Prostate gland (tissue), 2 donors: ENCODE measurements at regions not wholly inside any gene's neighbourhood (a gene's known extent, or its start where the extent isn't known, plus 50 kb on each side); places are given as distances from the start of the nearest gene placed in this dataset.
"Not testable (repeated sequence)": the region's sequence is repeated elsewhere in the genome, so short reads cannot be mapped to it uniquely, and the experiment has no call there.

Experiments
- DNase-seq: peaks from one replicate; pipeline ENCODE4 v3.0.0-alpha.2; 2019; ENCODE audit warnings: low spot score
- H3K27ac ChIP-seq, 2 donors: fragments of 200-600 bp; sonication (generic); 2 replicates each; pipeline ENCODE4 v1.5.1; 2017 to 2019
- H3K27me3 ChIP-seq: fragments of 200-600 bp; sonication (generic); replicated peaks from 2 replicates; pipeline ENCODE4 v1.5.1; 2019; ENCODE audit not compliant: insufficient read depth
- H3K36me3 ChIP-seq, 2 donors: fragments of 200-600 bp; sonication (generic); 1 replicate in 1 of 2; 2 replicates in 1 of 2; pipeline versions ENCODE4 v1.5.1 to v1.8.1; 2017 to 2019
- H3K4me1 ChIP-seq: fragments of 200-600 bp; sonication (generic); replicated peaks from 2 replicates; pipeline ENCODE4 v1.5.1; 2019
- H3K4me3 ChIP-seq, 2 donors: fragments of 200-600 bp; sonication (generic); 2 replicates each; pipeline ENCODE4 v1.5.1; 2017 to 2019
- H3K9me3 ChIP-seq: fragments of 200-600 bp; sonication (generic); 2 replicates; pipeline ENCODE4 v1.5.1; 2017
- POLR2A ChIP-seq: fragments of 450-650 bp; IDR thresholded peaks from one replicate; pipeline ENCODE4 v1.6.1; 2016; ENCODE audit warnings: antibody characterized with exemption, mild to moderate bottlenecking
- POLR2AphosphoS5 ChIP-seq: sonication (generic); formaldehyde crosslinking; IDR thresholded peaks from one replicate; pipeline ENCODE4 v1.6.1; 2017; ENCODE audit warnings: antibody characterized with exemption
- WGBS: methylation state at CpG from one replicate; pipeline ENCODE4 v1.1.5; 2018; 5-methylcytosine and 5-hydroxymethylcytosine counted together
- intact Hi-C: fragments of 100-400 bp; cut with DNase I; formaldehyde crosslinking; loops from one replicate; pipeline ENCODE4 v1.14.2; 2022
- TF ChIP-seq, protein P1 (sequence below), 4 experiments: fragments of 200-600 bp in 2 of 4; fragments of 450-650 bp in 2 of 4; sonication (generic) in 2 of 4; IDR thresholded peaks; 1 replicate in 3 of 4; 2 replicates in 1 of 4; pipeline ENCODE4 v1.5.1; 2016 to 2019; ENCODE audit warnings: antibody characterized with exemption in 4 of 4, mild to moderate bottlenecking in 2 of 4, moderate library complexity in 2 of 4

GRCh38 chr5:164532235-164532900, 1026.9 kb downstream of the MAT2B start:
- intact Hi-C loops = no loop called here
- no peaks in the 10 kb centered on the region for H3K27me3 ChIP-seq
- H3K4me3 ChIP-seq = no peak overlapping the region
- H3K27ac ChIP-seq = no peak overlapping the region
- 22% methylated on average over 4 of the region's 4 CpGs for WGBS
- H3K9me3 ChIP-seq = no peaks in the 10 kb centered on the region
- no peaks in the 10 kb centered on the region for H3K4me1 ChIP-seq
- TF ChIP-seq, protein P1, sequence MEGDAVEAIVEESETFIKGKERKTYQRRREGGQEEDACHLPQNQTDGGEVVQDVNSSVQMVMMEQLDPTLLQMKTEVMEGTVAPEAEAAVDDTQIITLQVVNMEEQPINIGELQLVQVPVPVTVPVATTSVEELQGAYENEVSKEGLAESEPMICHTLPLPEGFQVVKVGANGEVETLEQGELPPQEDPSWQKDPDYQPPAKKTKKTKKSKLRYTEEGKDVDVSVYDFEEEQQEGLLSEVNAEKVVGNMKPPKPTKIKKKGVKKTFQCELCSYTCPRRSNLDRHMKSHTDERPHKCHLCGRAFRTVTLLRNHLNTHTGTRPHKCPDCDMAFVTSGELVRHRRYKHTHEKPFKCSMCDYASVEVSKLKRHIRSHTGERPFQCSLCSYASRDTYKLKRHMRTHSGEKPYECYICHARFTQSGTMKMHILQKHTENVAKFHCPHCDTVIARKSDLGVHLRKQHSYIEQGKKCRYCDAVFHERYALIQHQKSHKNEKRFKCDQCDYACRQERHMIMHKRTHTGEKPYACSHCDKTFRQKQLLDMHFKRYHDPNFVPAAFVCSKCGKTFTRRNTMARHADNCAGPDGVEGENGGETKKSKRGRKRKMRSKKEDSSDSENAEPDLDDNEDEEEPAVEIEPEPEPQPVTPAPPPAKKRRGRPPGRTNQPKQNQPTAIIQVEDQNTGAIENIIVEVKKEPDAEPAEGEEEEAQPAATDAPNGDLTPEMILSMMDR (IDR thresholded peaks at IDR 0.05) = no peak
- TF ChIP-seq POLR2AphosphoS5 (no peak), POLR2A (no peak)
- no peak for DNase-seq
- no peaks in the 10 kb centered on the region for H3K36me3 ChIP-seq

DNA sequence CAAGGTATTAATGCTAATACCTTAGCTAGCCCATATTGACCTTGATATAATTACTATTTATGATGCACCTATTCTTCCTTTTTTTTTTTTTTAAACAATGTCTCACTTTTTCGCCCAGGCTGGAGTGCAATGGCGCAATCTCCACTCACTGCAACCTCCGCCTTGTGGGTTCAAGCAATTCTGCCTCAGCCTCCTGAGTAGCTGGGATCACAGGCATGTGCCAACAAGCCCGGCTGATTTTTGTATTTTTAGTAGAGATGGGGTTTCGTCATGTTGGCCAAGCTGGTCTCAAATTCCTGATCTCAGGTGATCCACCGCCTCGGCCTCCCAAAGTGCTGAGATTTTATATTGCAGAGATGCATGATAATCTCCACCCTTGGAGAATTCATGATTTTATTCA, 1028.0 kb downstream of the MAT2B start:
- H3K4me3 ChIP-seq, H3K4me1 ChIP-seq, DNase-seq, H3K27me3 ChIP-seq, H3K36me3 ChIP-seq, intact Hi-C loops, H3K27ac ChIP-seq, H3K9me3 ChIP-seq: not testable (repeated sequence)
- 85% methylated on average over 7 of the region's 7 CpGs for WGBS

DNA sequence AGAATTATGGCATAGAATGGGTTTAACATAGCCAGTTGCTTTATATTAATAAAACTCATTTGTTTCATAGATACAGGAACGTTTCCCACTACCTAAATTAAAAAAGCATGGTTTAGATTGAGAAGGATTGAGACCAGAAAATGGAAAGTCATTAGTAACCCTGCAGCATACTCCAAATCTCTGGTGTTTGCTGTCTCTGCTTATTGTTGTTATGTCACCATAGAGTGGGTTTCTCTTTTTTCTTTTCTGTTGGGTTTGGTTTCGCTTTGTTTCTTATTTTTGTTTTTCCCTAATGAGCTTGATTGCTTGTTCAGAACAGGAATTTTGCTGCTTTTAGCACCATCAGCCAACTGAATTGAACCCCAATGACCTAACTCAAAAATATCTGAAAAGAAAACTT, 1034.8 kb downstream of the MAT2B start:
- no peaks in the 10 kb centered on the region for H3K27me3 ChIP-seq
- intact Hi-C loops = no loop called here
- H3K36me3 ChIP-seq = no peaks in the 10 kb centered on the region
- TF ChIP-seq, protein P1 (IDR thresholded peaks at IDR 0.05) = no peak
- TF ChIP-seq POLR2A (no peak), POLR2AphosphoS5 (no peak)
- H3K4me3 ChIP-seq = no peak overlapping the region
- DNase-seq = no peak
- 76% methylated on average over 2 of the region's 2 CpGs for WGBS
- no peaks in the 10 kb centered on the region for H3K9me3 ChIP-seq
- no peak overlapping the region for H3K27ac ChIP-seq
- H3K4me1 ChIP-seq = no peaks in the 10 kb centered on the region

DNA sequence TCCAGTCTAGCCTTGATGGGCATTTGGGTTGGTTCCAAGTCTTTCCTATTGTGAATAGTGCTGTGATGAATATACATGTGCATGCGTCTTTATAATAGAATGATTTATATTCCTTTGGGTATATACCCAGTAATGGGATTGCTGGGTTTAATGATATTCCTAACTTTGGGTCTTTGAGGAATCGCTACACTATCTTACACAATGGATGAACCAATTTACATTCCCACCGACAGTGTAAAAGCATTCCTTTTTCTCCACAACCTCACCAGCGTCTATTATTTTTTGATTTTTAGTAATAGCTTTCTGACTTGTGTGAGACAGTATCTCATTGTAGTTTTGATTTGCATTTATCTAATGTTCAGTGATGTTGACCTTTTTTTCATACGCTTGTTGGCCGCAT, 1040.1 kb downstream of the MAT2B start:
- 95% methylated on average over 6 of the region's 6 CpGs for whole genome bisulfite sequencing
- no peaks in the 10 kb centered on the region for H3K36me3 ChIP-seq
- no peak for DNase-seq
- no peaks in the 10 kb centered on the region for H3K27me3 ChIP-seq
- H3K27ac ChIP-seq = no peak overlapping the region
- H3K4me1 ChIP-seq = no peaks in the 10 kb centered on the region
- no peaks in the 10 kb centered on the region for H3K9me3 ChIP-seq
- no peak overlapping the region for H3K4me3 ChIP-seq
- TF ChIP-seq, protein P1 (IDR thresholded peaks at IDR 0.05) = no peak
- TF ChIP-seq POLR2A = no peak
- no peak for TF ChIP-seq POLR2AphosphoS5
- intact Hi-C loops = no loop called here

- TF ChIP-seq POLR2A (no peak), POLR2AphosphoS5 (no peak)
- TF ChIP-seq, protein P1 (IDR thresholded peaks at IDR 0.05) = no peak
- Histone ChIP-seq H3K36me3 (no peaks in the 10 kb centered on the region), H3K27ac (no peak overlapping the region), H3K9me3 (no peaks in the 10 kb centered on the region), H3K4me1 (no peaks in the 10 kb centered on the region), H3K4me3 (no peak overlapping the region), H3K27me3 (no peaks in the 10 kb centered on the region)
- intact Hi-C loops = no loop called here
- DNase-seq = no peak
- 46% methylated on average over 3 of the region's 3 CpGs for WGBS
Measured at GRCh38 chr5:164553851-164554250, 1048.4 kb downstream of the MAT2B start.
